Gastroesophageal sphincter (tissue), 4 donors: ENCODE measurements at regions not wholly inside any gene's neighbourhood (a gene's known extent, or its start where the extent isn't known, plus 50 kb on each side); places are given as distances from the start of the nearest gene placed in this dataset.

ENCODE experiments used
- ATAC-seq: fragments of 150-250 bp; one replicate; pipeline ENCODE4 v1.9.1; 2016; ENCODE audit warnings: mild to moderate bottlenecking, moderate library complexity
- H3K27ac ChIP-seq, 4 donors: fragments of 200-600 bp; sonication (generic) in 3 of 4; 1 replicate in 3 of 4; 2 replicates in 1 of 4; pipeline ENCODE4 v1.5.1; 2016 to 2019
- H3K27me3 ChIP-seq: fragments of 200-600 bp; sonication (generic); one replicate; pipeline ENCODE4 v1.5.1; 2019
- H3K36me3 ChIP-seq, 2 donors: fragments of 200-600 bp; sonication (generic); one replicate each; pipeline ENCODE4 v1.5.1; 2019; ENCODE audit warnings: control low read depth in 1 of 2
- H3K4me1 ChIP-seq, 3 donors: fragments of 200-600 bp; sonication (generic); 1 replicate in 2 of 3; 2 replicates in 1 of 3; pipeline ENCODE4 v1.5.1; 2016 to 2019; ENCODE audit warnings: control low read depth in 2 of 3
- H3K4me3 ChIP-seq, 2 donors: fragments of 200-600 bp; sonication (generic); one replicate each; pipeline ENCODE4 v1.5.1; 2019; ENCODE audit warnings: mild to moderate bottlenecking in 1 of 2, moderate library complexity in 1 of 2
- H3K9me3 ChIP-seq, 3 donors: fragments of 200-600 bp; sonication (generic); one replicate each; pipeline ENCODE4 v1.5.1; 2017 to 2019; ENCODE audit warnings: control low read depth in 2 of 3
- EP300 ChIP-seq: sonication (generic); formaldehyde crosslinking; IDR thresholded peaks from one replicate; pipeline ENCODE4 v1.6.1; 2017; ENCODE audit warnings: antibody characterized with exemption, mild to moderate bottlenecking
- POLR2A ChIP-seq, 2 donors: fragments of 450-650 bp; IDR thresholded peaks; one replicate each; pipeline ENCODE4 v1.6.1; 2017; ENCODE audit warnings: antibody characterized with exemption in 2 of 2, mild to moderate bottlenecking in 2 of 2, moderate library complexity in 1 of 2
- POLR2AphosphoS5 ChIP-seq: sonication (generic); formaldehyde crosslinking; IDR thresholded peaks from one replicate; pipeline ENCODE4 v1.6.1; 2017; ENCODE audit warnings: antibody characterized with exemption
- WGBS, 2 donors: methylation state at CpG; one replicate each; pipeline ENCODE4 v1.1.5; 2018; ENCODE audit warnings: low coverage in 1 of 2; 5-methylcytosine and 5-hydroxymethylcytosine counted together
- TF ChIP-seq, protein P1 (sequence below), 4 experiments: fragments of 200-600 bp in 2 of 4; fragments of 450-650 bp in 2 of 4; sonication (generic) in 1 of 4; IDR thresholded peaks; one replicate each; pipeline ENCODE4 v1.5.1; 2017 to 2019; ENCODE audit warnings: antibody characterized with exemption in 4 of 4, mild to moderate bottlenecking in 2 of 4, moderate library complexity in 2 of 4

GRCh38 chr12:126706300-126706699 is 1560.7 kb upstream of the TMEM132C start:
- Histone ChIP-seq H3K27ac (no peak overlapping the region), H3K36me3 (no peaks in the 10 kb centered on the region), H3K4me3 (no peak overlapping the region), H3K4me1 (no peaks in the 10 kb centered on the region), H3K27me3 (peaks cover 12% of the 10 kb centered on the region), H3K9me3 (no peaks in the 10 kb centered on the region)
- TF ChIP-seq POLR2A (IDR thresholded peaks at IDR 0.05) (no peak), POLR2AphosphoS5 (no peak), EP300 (no peak)
- TF ChIP-seq, protein P1, sequence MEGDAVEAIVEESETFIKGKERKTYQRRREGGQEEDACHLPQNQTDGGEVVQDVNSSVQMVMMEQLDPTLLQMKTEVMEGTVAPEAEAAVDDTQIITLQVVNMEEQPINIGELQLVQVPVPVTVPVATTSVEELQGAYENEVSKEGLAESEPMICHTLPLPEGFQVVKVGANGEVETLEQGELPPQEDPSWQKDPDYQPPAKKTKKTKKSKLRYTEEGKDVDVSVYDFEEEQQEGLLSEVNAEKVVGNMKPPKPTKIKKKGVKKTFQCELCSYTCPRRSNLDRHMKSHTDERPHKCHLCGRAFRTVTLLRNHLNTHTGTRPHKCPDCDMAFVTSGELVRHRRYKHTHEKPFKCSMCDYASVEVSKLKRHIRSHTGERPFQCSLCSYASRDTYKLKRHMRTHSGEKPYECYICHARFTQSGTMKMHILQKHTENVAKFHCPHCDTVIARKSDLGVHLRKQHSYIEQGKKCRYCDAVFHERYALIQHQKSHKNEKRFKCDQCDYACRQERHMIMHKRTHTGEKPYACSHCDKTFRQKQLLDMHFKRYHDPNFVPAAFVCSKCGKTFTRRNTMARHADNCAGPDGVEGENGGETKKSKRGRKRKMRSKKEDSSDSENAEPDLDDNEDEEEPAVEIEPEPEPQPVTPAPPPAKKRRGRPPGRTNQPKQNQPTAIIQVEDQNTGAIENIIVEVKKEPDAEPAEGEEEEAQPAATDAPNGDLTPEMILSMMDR (IDR thresholded peaks at IDR 0.05) = no peak
- 13 to 19% methylated on average over 3 to 4 of the region's 4 CpGs for WGBS, 2 donors
- ATAC-seq = no peak

- no peak for TF ChIP-seq POLR2AphosphoS5
- TF ChIP-seq, protein P1 (IDR thresholded peaks at IDR 0.05) = no peak
- no peak for TF ChIP-seq POLR2A (IDR thresholded peaks at IDR 0.05)
- no peak for TF ChIP-seq EP300
- no peak for ATAC-seq
These were observed 1558.5 kb upstream of the TMEM132C start for GRCh38 chr12:126708492-126708896.

DNA sequence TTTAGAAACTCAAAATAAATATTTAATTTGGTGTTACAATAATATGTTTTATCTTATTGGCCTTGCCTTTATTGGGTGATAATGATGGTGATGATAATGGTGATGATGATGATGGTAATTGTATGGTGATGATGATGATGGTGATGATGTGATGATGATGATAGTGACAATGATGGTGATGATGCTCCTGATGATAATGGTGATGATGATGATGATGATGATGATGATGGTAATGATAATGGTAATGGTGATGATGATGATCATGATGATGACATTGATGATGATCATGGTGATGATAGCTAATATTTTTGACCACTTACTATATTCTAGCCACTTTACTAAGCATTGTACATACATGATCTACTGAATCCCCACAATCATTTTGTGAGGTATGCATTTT is 1548.6 kb upstream of the TMEM132C start:
- no peaks in the 10 kb centered on the region for H3K9me3 ChIP-seq
- H3K36me3 ChIP-seq = no peaks in the 10 kb centered on the region
- no peaks in the 10 kb centered on the region for H3K4me1 ChIP-seq
- no peak for TF ChIP-seq POLR2AphosphoS5
- TF ChIP-seq POLR2A (IDR thresholded peaks at IDR 0.05) = no peak
- TF ChIP-seq, protein P1 (IDR thresholded peaks at IDR 0.05) = no peak
- TF ChIP-seq EP300 = no peak
- no peaks in the 10 kb centered on the region for H3K27me3 ChIP-seq
- ATAC-seq = no peak
- no peak overlapping the region for H3K4me3 ChIP-seq
- no peak overlapping the region for H3K27ac ChIP-seq

More at GRCh38 chr12:126708492-126708896, 1558.5 kb upstream of the TMEM132C start:
- Histone ChIP-seq H3K27me3 (peaks cover 8% of the 10 kb centered on the region), H3K9me3 (no peaks in the 10 kb centered on the region), H3K4me3 (no peak overlapping the region), H3K36me3 (no peaks in the 10 kb centered on the region), H3K4me1 (no peaks in the 10 kb centered on the region), H3K27ac (no peak overlapping the region)
- WGBS, 2 donors = 16 to 48% methylated on average over 3 of the region's 3 CpGs

GRCh38 chr12:126719912-126720705 is 1546.9 kb upstream of the TMEM132C start:
- Histone ChIP-seq H3K27me3 (peaks cover 14% of the 10 kb centered on the region), H3K27ac (no peak overlapping the region), H3K9me3 (no peaks in the 10 kb centered on the region), H3K4me3 (no peak overlapping the region), H3K4me1 (no peaks in the 10 kb centered on the region), H3K36me3 (no peaks in the 10 kb centered on the region)
- TF ChIP-seq POLR2AphosphoS5 (no peak), EP300 (no peak), POLR2A (IDR thresholded peaks at IDR 0.05) (no peak)
- TF ChIP-seq, protein P1 (IDR thresholded peaks at IDR 0.05) = no peak
- 35 to 54% methylated on average over 5 of the region's 5 CpGs for WGBS, 2 donors
- no peak for ATAC-seq
